Gastrocnemius medialis (tissue), 4 donors: ENCODE measurements at regions not wholly inside any gene's neighbourhood (a gene's known extent, or its start where the extent isn't known, plus 50 kb on each side); places are given as distances from the start of the nearest gene placed in this dataset.
A peak's percentile ranks its signal among the peaks of the same experiment; 100 is the strongest.

ENCODE experiments used
- ATAC-seq, 2 donors: fragments of 150-250 bp; one replicate each; pipeline ENCODE4 v1.9.1; 2016
- DNase-seq, 2 donors: peaks; one replicate each; pipeline ENCODE4 v3.0.0-alpha.2; 2019
- H3K27ac ChIP-seq, 4 donors: fragments of 200-600 bp; sonication (generic); 1 replicate in 1 of 4; 2 replicates in 3 of 4; pipeline ENCODE4 v1.5.1; 2016 to 2018; ENCODE audit warnings: mild to moderate bottlenecking in 2 of 4, moderate library complexity in 1 of 4
- H3K27me3 ChIP-seq, 3 donors: fragments of 200-600 bp; sonication (generic) in 2 of 3; 1 replicate in 1 of 3; 2 replicates in 2 of 3; pipeline versions ENCODE4 v1.5.1 to v1.6.0; 2016 to 2019; ENCODE audit warnings: mild to moderate bottlenecking in 1 of 3, moderate library complexity in 1 of 3
- H3K36me3 ChIP-seq, 2 donors: fragments of 200-600 bp; sonication (generic) in 1 of 2; one replicate each; pipeline ENCODE4 v1.5.1; 2017 to 2018
- H3K4me1 ChIP-seq, 2 donors: fragments of 200-600 bp; sonication (generic) in 1 of 2; one replicate each; pipeline ENCODE4 v1.5.1; 2016 to 2017; ENCODE audit warnings: mild to moderate bottlenecking in 2 of 2
- H3K4me3 ChIP-seq, 4 donors: fragments of 200-600 bp; sonication (generic) in 3 of 4; 1 replicate in 1 of 4; 2 replicates in 3 of 4; pipeline ENCODE4 v1.5.1; 2016 to 2019; ENCODE audit warnings: mild to moderate bottlenecking in 2 of 4
- H3K9me3 ChIP-seq, 3 donors: fragments of 200-600 bp; sonication (generic) in 2 of 3; 1 replicate in 1 of 3; 2 replicates in 2 of 3; pipeline ENCODE4 v1.5.1; 2016 to 2019
- CTCF ChIP-seq, 5 experiments: fragments of 450-650 bp in 3 of 5; fragments of 200-600 bp in 2 of 5; sonication (generic) in 2 of 5; IDR thresholded peaks in 4 of 5; conservative IDR thresholded peaks in 1 of 5; 1 replicate in 4 of 5; 2 replicates in 1 of 5; pipeline ENCODE4 v1.5.1; 2016 to 2019; ENCODE audit warnings: antibody characterized with exemption in 5 of 5, mild to moderate bottlenecking in 3 of 5, moderate library complexity in 3 of 5
- POLR2A ChIP-seq, 2 donors: fragments of 450-650 bp; IDR thresholded peaks; one replicate each; pipeline ENCODE4 v1.6.1; 2017; ENCODE audit warnings: antibody characterized with exemption in 2 of 2, mild to moderate bottlenecking in 2 of 2, moderate library complexity in 2 of 2
- in situ Hi-C, 4 donors: fragments of 200-750 bp; cut with MboI; loops; one replicate each; pipeline versions ENCODE4 v1.15.0 to v1.8.0; 2017; ENCODE audit warnings: low sequenced_read_pairs in 4 of 4
- intact Hi-C: fragments of 100-400 bp; cut with DNase I; formaldehyde crosslinking; loops from one replicate; pipeline ENCODE4 v1.15.1; 2023; ENCODE audit warnings: low total_unique reads

- peaks cover 0 to 3% (median 0%) of the 10 kb centered on the region in 3 donors for H3K27me3 ChIP-seq
- intact Hi-C loops (no loop called here), in situ Hi-C loops (no loop called here)
- H3K4me1 ChIP-seq = no peaks in the 10 kb centered on the region
- H3K27ac ChIP-seq = no peak overlapping the region
- no peaks in the 10 kb centered on the region for H3K9me3 ChIP-seq
- H3K4me3 ChIP-seq = no peak overlapping the region
- DNase-seq (peak in 1 of 2 donors; percentile 28), ATAC-seq (no peak)
- TF ChIP-seq CTCF (IDR thresholded peaks at IDR 0.05 in 4 of 5, conservative IDR thresholded peaks at IDR 0.05 in 1 of 5) = no peak
- TF ChIP-seq POLR2A (IDR thresholded peaks at IDR 0.05) = no peak
- no peaks in the 10 kb centered on the region for H3K36me3 ChIP-seq
Observed at GRCh38 chr20:51237278-51237677, 214.4 kb upstream of the KCNG1 start.

GRCh38 chr20:51236421-51236820 is 213.5 kb upstream of the KCNG1 start:
- H3K4me1 ChIP-seq = no peaks in the 10 kb centered on the region
- H3K9me3 ChIP-seq = no peaks in the 10 kb centered on the region
- no peak for ATAC-seq
- no peaks in the 10 kb centered on the region for H3K36me3 ChIP-seq
- no peaks in the 10 kb centered on the region for H3K27me3 ChIP-seq
- DNase-seq = no peak
- in situ Hi-C loops = no loop called here
- H3K27ac ChIP-seq = no peak overlapping the region
- intact Hi-C loops = no loop called here
- H3K4me3 ChIP-seq = no peak overlapping the region
- TF ChIP-seq POLR2A (IDR thresholded peaks at IDR 0.05) = no peak
- TF ChIP-seq CTCF (IDR thresholded peaks at IDR 0.05 in 4 of 5, conservative IDR thresholded peaks at IDR 0.05 in 1 of 5) = no peak

GRCh38 chr20:51233345-51233744 is 210.4 kb upstream of the KCNG1 start:
- no peak for ATAC-seq
- DNase-seq = no peak
- H3K4me3 ChIP-seq = no peak overlapping the region
- no peaks in the 10 kb centered on the region for H3K4me1 ChIP-seq
- no peak for TF ChIP-seq CTCF (IDR thresholded peaks at IDR 0.05 in 4 of 5, conservative IDR thresholded peaks at IDR 0.05 in 1 of 5)
- TF ChIP-seq POLR2A (IDR thresholded peaks at IDR 0.05) = no peak
- no peaks in the 10 kb centered on the region for H3K36me3 ChIP-seq
- intact Hi-C loops (no loop called here), in situ Hi-C loops (no loop called here)
- H3K27ac ChIP-seq = no peak overlapping the region
- no peaks in the 10 kb centered on the region for H3K27me3 ChIP-seq
- H3K9me3 ChIP-seq = no peaks in the 10 kb centered on the region

- ATAC-seq (no peak), DNase-seq (no peak)
- Histone ChIP-seq H3K4me1 (no peaks in the 10 kb centered on the region), H3K4me3 (no peak overlapping the region), H3K9me3 (no peaks in the 10 kb centered on the region), H3K27me3 (no peaks in the 10 kb centered on the region), H3K36me3 (no peaks in the 10 kb centered on the region), H3K27ac (no peak overlapping the region)
- in situ Hi-C loops = no loop called here
- intact Hi-C loops = no loop called here
- TF ChIP-seq CTCF (IDR thresholded peaks at IDR 0.05 in 4 of 5, conservative IDR thresholded peaks at IDR 0.05 in 1 of 5) = no peak
- TF ChIP-seq POLR2A (IDR thresholded peaks at IDR 0.05) = no peak
Observed at GRCh38 chr20:51230727-51231126, 207.8 kb upstream of the KCNG1 start.

- ATAC-seq (no peak), DNase-seq (no peak)
- Histone ChIP-seq H3K4me3 (no peak overlapping the region), H3K27ac (no peak overlapping the region), H3K4me1 (no peaks in the 10 kb centered on the region), H3K36me3 (no peaks in the 10 kb centered on the region), H3K9me3 (no peaks in the 10 kb centered on the region), H3K27me3 (no peaks in the 10 kb centered on the region)
- intact Hi-C loops = no loop called here
- TF ChIP-seq POLR2A (IDR thresholded peaks at IDR 0.05) = no peak
- TF ChIP-seq CTCF (IDR thresholded peaks at IDR 0.05 in 4 of 5, conservative IDR thresholded peaks at IDR 0.05 in 1 of 5) = no peak
- in situ Hi-C loops = loop anchor here in 1 of 4 donors (10.0 kb wide), 1 partner anchor 76 kb away; no protein-coding TSS in a partner anchor
Observed at GRCh38 chr20:51228763-51229162, 205.9 kb upstream of the KCNG1 start.
